Heart left ventricle (tissue), 13 donors: ENCODE measurements at regions not wholly inside any gene's neighbourhood (a gene's known extent, or its start where the extent isn't known, plus 50 kb on each side); places are given as distances from the start of the nearest gene placed in this dataset.

Experiments used
- CTCF ChIP-seq, 12 donors: fragments of 200-600 bp; sonication (generic) in 4 of 12; IDR thresholded peaks; one replicate each; pipeline versions ENCODE4 v1.5.0 to v1.8.0; 2018 to 2022; ENCODE audit warnings: antibody characterized with exemption in 12 of 12, mild to moderate bottlenecking in 5 of 12
- POLR2A ChIP-seq, 2 donors: fragments of 450-650 bp; IDR thresholded peaks; one replicate each; pipeline ENCODE4 v1.6.1; 2017; ENCODE audit warnings: antibody characterized with exemption in 2 of 2, mild to moderate bottlenecking in 2 of 2, moderate library complexity in 2 of 2
- donor health status: ischemic (EF 13 %, LVEDD 7.1; RV severe dilation, severe dysfunction).
- donor health status: DM: no; HTN: yes; CAD: no.
- donor health status: DM: no; HTN: no; CAD: no.
- donor health status: ischemic (EF 25% LVEDD 6.9; RV normal size, moderate dysfunction).
- donor health status: ischemic (EF 25% LVEDD 5.7; RV mildly dilated, moderate dysfunction).
- donor health status: ischemic (EF 35%, LVEDD 5.7; RV mildly dilated, moderate dysfunction).
- donor health status: nonischemic (EF 11% LVEDD 7.7; RV severe dilation, severe dysfunction).
- donor health status: DM: yes; HTN: yes; CAD: no.
- donor health status: PGD.
- donor health status: ischemic (EF 29% LVEDD 5.4; RV normal size, mild dysfunction).
- donor health status: nonischemic (EF 23%, LVEDD 6.1; RV moderate dilation, normal function).

- TF ChIP-seq CTCF (IDR thresholded peaks at IDR 0.05) (no peak), POLR2A (IDR thresholded peaks at IDR 0.05) (no peak)
Measured at GRCh38 chr15:94555841-94556519, 324.6 kb downstream of the MCTP2 start.
